H1 (cell line): ENCODE measurements at regions not wholly inside any gene's neighbourhood (a gene's known extent, or its start where the extent isn't known, plus 50 kb on each side); places are given as distances from the start of the nearest gene placed in this dataset.

ENCODE experiments used
- CTCF ChIA-PET: fragments of 300-600 bp; sonication (Branson Sonifier 250); formaldehyde crosslinking; loops from one replicate; lab custom pipeline; 2021; ENCODE audit not compliant: partially characterized antibody; lab: Charles Lee
- POLR2A ChIA-PET: fragments of 300-600 bp; sonication (Branson Sonifier 250); formaldehyde crosslinking; loops from one replicate; lab custom pipeline; 2021; ENCODE audit warnings: inconsistent platforms; ENCODE audit not compliant: partially characterized antibody; lab: Charles Lee
- DNase-seq, 2 experiments: peaks; one replicate each; pipeline versions ENCODE4 v3.0.0 to v3.0.0-alpha.2; 2010 to 2022; ENCODE audit warnings: low spot score in 2 of 2, low read depth in 1 of 2, mixed read lengths in 1 of 2
- FAIRE-seq: peaks from 2 replicates; lab custom pipeline; 2011; peaks lifted over from hg19 to GRCh38; lab: Jason Lieb, UNC
- H2AFZ ChIP-seq: 2 replicates; pipeline ENCODE4 v1.8.1; 2012; ENCODE audit warnings: low read length, inconsistent platforms
- H2AK5ac ChIP-seq: 2 replicates; pipeline ENCODE4 v1.6.1; 2013; ENCODE audit warnings: low read depth, low read length
- H2BK120ac ChIP-seq: replicated peaks from 2 replicates; pipeline ENCODE3; 2013; ENCODE audit warnings: low read depth, low read length, inconsistent platforms
- H2BK12ac ChIP-seq: 2 replicates; pipeline ENCODE4 v1.6.1; 2013; ENCODE audit warnings: low read depth, low read length
- H2BK15ac ChIP-seq: 2 replicates; pipeline ENCODE4 v1.6.1; 2013; ENCODE audit warnings: low read length
- H2BK20ac ChIP-seq: 2 replicates; pipeline ENCODE4 v1.6.1; 2013; ENCODE audit warnings: low read length
- H2BK5ac ChIP-seq: 2 replicates; pipeline ENCODE4 v1.6.1; 2013; ENCODE audit warnings: low read depth, low read length
- H3K14ac ChIP-seq: 2 replicates; pipeline ENCODE4 v1.6.1; 2013; ENCODE audit warnings: inconsistent platforms; ENCODE audit not compliant: insufficient read length
- H3K18ac ChIP-seq: 2 replicates; pipeline ENCODE4 v1.6.1; 2013; ENCODE audit warnings: low read length; ENCODE audit errors: extremely low read depth
- H3K23ac ChIP-seq: 2 replicates; pipeline ENCODE4 v1.6.1; 2013; ENCODE audit warnings: inconsistent platforms; ENCODE audit not compliant: insufficient read length
- H3K23me2 ChIP-seq: 2 replicates; pipeline ENCODE4 v1.6.1; 2013; ENCODE audit warnings: low read depth, low read length
- H3K27ac ChIP-seq: 2 replicates; pipeline ENCODE4 v1.6.1; 2011; ENCODE audit warnings: low read depth, low read length, inconsistent platforms
- H3K27me3 ChIP-seq, 4 experiments: replicated peaks in 1 of 4; 1 replicate in 1 of 4; 2 replicates in 3 of 4; pipeline versions ENCODE4 v1.6.1 to v1.8.1; 2011 to 2013; ENCODE audit warnings: low read length in 3 of 4, mild to moderate bottlenecking in 3 of 4, inconsistent platforms in 2 of 4, mixed read lengths in 2 of 4, moderate library complexity in 1 of 4; ENCODE audit not compliant: control insufficient read depth in 3 of 4, insufficient read depth in 3 of 4; ENCODE audit errors: extremely low read depth in 1 of 4
- H3K36me3 ChIP-seq, 4 experiments: 2 replicates each; pipeline versions ENCODE4 v1.6.1 to v1.8.1; 2011 to 2013; ENCODE audit warnings: mild to moderate bottlenecking in 4 of 4, low read length in 3 of 4, moderate library complexity in 2 of 4, control low read depth in 1 of 4, inconsistent platforms in 1 of 4; ENCODE audit not compliant: insufficient read depth in 4 of 4, control insufficient read depth in 2 of 4
- H3K4ac ChIP-seq: replicated peaks from 2 replicates; pipeline ENCODE3; 2013; ENCODE audit warnings: low read length, low read depth, mixed read lengths, inconsistent platforms; ENCODE audit not compliant: insufficient read length
- H3K4me1 ChIP-seq, 4 experiments: replicated peaks in 1 of 4; 1 replicate in 1 of 4; 2 replicates in 3 of 4; pipeline versions ENCODE4 v1.6.1 to v1.8.1; 2011 to 2013; ENCODE audit warnings: low read length in 3 of 4, inconsistent platforms in 2 of 4, mixed read lengths in 1 of 4; ENCODE audit not compliant: insufficient read depth in 4 of 4, control insufficient read depth in 3 of 4
- H3K4me2 ChIP-seq, 2 experiments: 2 replicates each; pipeline versions ENCODE4 v1.6.1 to v1.8.1; 2011 to 2013; ENCODE audit warnings: low read depth in 2 of 2, low read length in 2 of 2, control low read depth in 1 of 2, inconsistent platforms in 1 of 2, mild to moderate bottlenecking in 1 of 2; ENCODE audit not compliant: insufficient read depth in 1 of 2
- H3K4me3 ChIP-seq, 4 experiments: fragments of 200-600, 300-600 bp in 1 of 4; sonication (generic), shearing (Covaris generic), sonication (Bioruptor Twin) in 1 of 4; 2 replicates each; pipeline versions ENCODE4 v1.5.1 to v1.8.1; 2011 to 2016; ENCODE audit warnings: low read length in 4 of 4, low read depth in 3 of 4, control low read depth in 2 of 4, inconsistent platforms in 2 of 4, mild to moderate bottlenecking in 2 of 4, mixed read lengths in 1 of 4, moderate library complexity in 1 of 4; ENCODE audit not compliant: insufficient read depth in 2 of 4; ENCODE audit errors: extremely low read depth in 1 of 4
- H3K56ac ChIP-seq: replicated peaks from 2 replicates; pipeline ENCODE3; 2013; ENCODE audit warnings: low read depth, mild to moderate bottlenecking, mixed read lengths, low read length, inconsistent platforms; ENCODE audit not compliant: insufficient read length
- H3K79me1 ChIP-seq: 2 replicates; pipeline ENCODE4 v1.6.1; 2013; ENCODE audit warnings: low read depth, low read length, control low read depth
- H3K79me2 ChIP-seq, 2 experiments: 2 replicates each; pipeline versions ENCODE4 v1.6.1 to v1.8.1; 2012 to 2013; ENCODE audit warnings: low read length in 2 of 2, mild to moderate bottlenecking in 2 of 2, inconsistent platforms in 1 of 2; ENCODE audit not compliant: insufficient read depth in 2 of 2, control insufficient read depth in 1 of 2
- H3K9ac ChIP-seq, 4 experiments: replicated peaks in 1 of 4; 1 replicate in 1 of 4; 2 replicates in 3 of 4; pipeline versions ENCODE4 v1.6.1 to v1.8.1; 2011 to 2013; ENCODE audit warnings: low read depth in 3 of 4, low read length in 3 of 4, control low read depth in 2 of 4, mild to moderate bottlenecking in 2 of 4, moderate library complexity in 2 of 4, inconsistent platforms in 1 of 4; ENCODE audit errors: extremely low read depth in 1 of 4
- H3K9me3 ChIP-seq, 2 experiments: 2 replicates each; pipeline versions ENCODE4 v1.6.1 to v1.8.1; 2012 to 2013; ENCODE audit warnings: mild to moderate bottlenecking in 2 of 2, moderate library complexity in 2 of 2, control low read depth in 1 of 2, inconsistent platforms in 1 of 2, low read depth in 1 of 2, low read length in 1 of 2, mixed read lengths in 1 of 2; ENCODE audit not compliant: insufficient read depth in 2 of 2
- H4K20me1 ChIP-seq, 2 experiments: replicated peaks in 1 of 2; 2 replicates each; pipeline versions ENCODE3 to v1.8.1; 2011 to 2013; ENCODE audit warnings: inconsistent platforms in 2 of 2, low read length in 2 of 2, mild to moderate bottlenecking in 1 of 2; ENCODE audit not compliant: insufficient read depth in 2 of 2, control insufficient read depth in 1 of 2
- H4K5ac ChIP-seq: 2 replicates; pipeline ENCODE4 v1.6.1; 2013; ENCODE audit warnings: low read length, low read depth, mixed read lengths, inconsistent platforms; ENCODE audit not compliant: insufficient read length
- H4K8ac ChIP-seq: 2 replicates; pipeline ENCODE4 v1.8.0; 2013; ENCODE audit warnings: mild to moderate bottlenecking, moderate library complexity, low read length, inconsistent platforms; ENCODE audit not compliant: insufficient read depth; ENCODE audit errors: extremely low read depth
- H4K91ac ChIP-seq: replicated peaks from 2 replicates; pipeline ENCODE3; 2013; ENCODE audit warnings: low read length, mixed read lengths, inconsistent platforms; ENCODE audit not compliant: insufficient read length
- BACH1 ChIP-seq: IDR thresholded peaks from 2 replicates; pipeline ENCODE4 v1.6.1; 2012; ENCODE audit warnings: low read length, improper control_type of control experiment
- CTBP2 ChIP-seq: IDR thresholded peaks from 2 replicates; pipeline ENCODE4 v1.7.0; 2011; ENCODE audit warnings: borderline replicate concordance, mild to moderate bottlenecking, moderate library complexity, mixed read lengths, low read length; ENCODE audit not compliant: insufficient read depth, insufficient read length
- EP300 ChIP-seq, 2 experiments: IDR thresholded peaks; 1 replicate in 1 of 2; 2 replicates in 1 of 2; pipeline ENCODE4 v1.6.1; 2011 to 2012; ENCODE audit warnings: low read depth in 2 of 2, low read length in 2 of 2, mild to moderate bottlenecking in 2 of 2, borderline replicate concordance in 1 of 2, inconsistent platforms in 1 of 2, moderate library complexity in 1 of 2
- KDM1A ChIP-seq: fragments of 200-600, 300-600 bp; sonication (generic); IDR thresholded peaks from 2 replicates; pipeline ENCODE4 v1.7.1; 2016; ENCODE audit warnings: mild to moderate bottlenecking, low read length, borderline replicate concordance
- MAFK ChIP-seq: IDR thresholded peaks from 2 replicates; pipeline ENCODE4 v1.6.1; 2012; ENCODE audit warnings: low read depth, mild to moderate bottlenecking, improper control_type of control experiment, low read length
- PHF8 ChIP-seq: fragments of 200-600 bp; sonication (generic); conservative IDR thresholded peaks from 2 replicates; pipeline ENCODE4 v1.7.1; 2012; ENCODE audit warnings: low read depth, mild to moderate bottlenecking, inconsistent platforms, low read length, moderate library complexity
- POLR2A ChIP-seq, 2 experiments: IDR thresholded peaks; 1 replicate in 1 of 2; 2 replicates in 1 of 2; pipeline ENCODE4 v1.6.1; 2011; ENCODE audit warnings: low read depth in 2 of 2, low read length in 2 of 2, mild to moderate bottlenecking in 2 of 2; ENCODE audit errors: control extremely low read depth in 1 of 2
- SP1 ChIP-seq: IDR thresholded peaks from 2 replicates; pipeline ENCODE4 v1.6.1; 2011; ENCODE audit warnings: low read depth, low read length
- SP2 ChIP-seq: IDR thresholded peaks from 2 replicates; pipeline ENCODE4 v1.6.1; 2012; ENCODE audit warnings: mild to moderate bottlenecking, low read length, inconsistent platforms
- SP4 ChIP-seq: IDR thresholded peaks from 2 replicates; pipeline ENCODE4 v1.6.1; 2012; ENCODE audit warnings: low read length, inconsistent platforms
- SUZ12 ChIP-seq: fragments of 200-600 bp; sonication (generic); IDR thresholded peaks from 2 replicates; pipeline ENCODE4 v1.6.1; 2012; ENCODE audit warnings: mild to moderate bottlenecking, inconsistent platforms, low read length, moderate library complexity, mixed read lengths
- TBP ChIP-seq: IDR thresholded peaks from 2 replicates; pipeline ENCODE4 v1.6.1; 2011; ENCODE audit warnings: low read depth, low read length, improper control_type of control experiment
- TCF12 ChIP-seq: IDR thresholded peaks from 2 replicates; pipeline ENCODE4 v1.6.1; 2011; ENCODE audit warnings: low read depth, mild to moderate bottlenecking, low read length
- TEAD4 ChIP-seq: IDR thresholded peaks from 2 replicates; pipeline ENCODE4 v1.6.1; 2012; ENCODE audit warnings: low read depth, low read length, inconsistent platforms, mixed read lengths
- WGBS, 2 experiments: shearing (Covaris generic) in 1 of 2; methylation state at CpG; one replicate each; pipeline versions ENCODE4 v1.1.6 to v1.1.7; 2013 to 2015; ENCODE audit warnings: low lambda C conversion rate in 2 of 2, mixed read lengths in 2 of 2, inconsistent platforms in 1 of 2, low coverage in 1 of 2, missing lambda C conversion rate in 1 of 2; ENCODE audit not compliant: insufficient replicate concordance in 2 of 2, insufficient coverage in 1 of 2, insufficient read length in 1 of 2; ENCODE audit errors: extremely low coverage in 1 of 2, missing lambda C conversion rate in 1 of 2; 5-methylcytosine and 5-hydroxymethylcytosine counted together

- Histone ChIP-seq H3K9me3 (no peaks in the 10 kb centered on the region), H3K4me1 (peaks cover 0 to 6% (median 0%) of the 10 kb centered on the region in 4 experiments; a peak in 1 of 7 replicates)
- TF ChIP-seq POLR2A (IDR thresholded peaks at IDR 0.05; ENCODE audit: control extremely low read depth in 1 of 2, low read depth in 2 of 2, low read length in 2 of 2) (no peak), KDM1A (no peak), PHF8 (no peak), SP2 (no peak), TEAD4 (no peak), BACH1 (no peak), CTBP2 (no peak), EP300 (IDR thresholded peaks at IDR 0.05; ENCODE audit: borderline replicate concordance in 1 of 2, low read depth in 2 of 2, low read length in 2 of 2) (no peak), TCF12 (no peak), MAFK (no peak), SP4 (no peak), TBP (no peak), SUZ12 (no peak), SP1 (no peak)
- TF ChIP-seq, all 59 proteins: peak for 0
- Histone ChIP-seq H3K36me3 (no peaks in the 10 kb centered on the region), H3K23me2 (no peaks in the 10 kb centered on the region; the same call in 1 of the 2 replicates), H2BK12ac (no peak overlapping the region), H4K20me1 (no peaks in the 10 kb centered on the region), H3K23ac (no peak overlapping the region), H2BK20ac (no peak overlapping the region), H3K9ac (no peak overlapping the region), H2BK5ac (no peak overlapping the region), H3K4ac (no peak overlapping the region), H3K79me1 (no peaks in the 10 kb centered on the region), H2AK5ac (peak overlapping the region; percentile 26; the same call in 1 of the 2 replicates), H2BK15ac (no peak overlapping the region), H3K79me2 (no peaks in the 10 kb centered on the region), H2AFZ (no peak overlapping the region), H3K4me2 (no peak overlapping the region), H3K18ac (no peak overlapping the region), H4K8ac (no peak overlapping the region), H3K27ac (no peak overlapping the region), H3K4me3 (no peak overlapping the region), H2BK120ac (no peak overlapping the region), H3K56ac (no peak overlapping the region), H4K5ac (no peak overlapping the region), H3K27me3 (no peaks in the 10 kb centered on the region), H4K91ac (no peak overlapping the region), H3K14ac (no peak overlapping the region)
- 89% methylated on average over 6 of the region's 6 CpGs; no CpG with 5 or more reads in 1 of the 2 experiments for WGBS, 2 experiments
- DNase-seq (no peak), FAIRE-seq (no peak)
- ChIA-PET CTCF (interaction anchor here (1.7 to 2.3 kb wide), 3 partner anchors 13 to 192 kb away, joined by 4 to 8 read pairs (median 6); no protein-coding TSS in a partner anchor), POLR2A (no interaction called here)
Observed at GRCh38 chr18:32867330-32867729, 94.5 kb upstream of the KLHL14 start.
